ENCODE measurements at regions not wholly inside any gene's neighbourhood (a gene's known extent, or its start where the extent isn't known, plus 50 kb on each side); places are given as distances from the start of the nearest gene placed in this dataset.
"Not testable (repeated sequence)": the region's sequence is repeated elsewhere in the genome, so short reads cannot be mapped to it uniquely, and the experiment has no call there.

GRCh38 chr7:29619111-29619510 is 55.5 kb downstream of the PRR15 start:
- Mint-ChIP-seq H3K9me3 (no peaks in the 10 kb centered on the region), H3K4me3 (no peak overlapping the region), H3K36me3 (ENCODE audit: insufficient read depth) (no peaks in the 10 kb centered on the region), H3K27me3 (ENCODE audit: low read depth) (peaks cover 15% of the 10 kb centered on the region), H3K4me1 (ENCODE audit: low read depth) (no peaks in the 10 kb centered on the region)
- ATAC-seq (no peak), DNase-seq (no peak)

- Mint-ChIP-seq H3K27me3 (ENCODE audit: low read depth) (peaks cover 14% of the 10 kb centered on the region), H3K4me1 (ENCODE audit: low read depth) (no peaks in the 10 kb centered on the region), H3K9me3 (no peaks in the 10 kb centered on the region), H3K4me3 (no peak overlapping the region), H3K36me3 (ENCODE audit: insufficient read depth) (no peaks in the 10 kb centered on the region)
- ATAC-seq (no peak), DNase-seq (no peak)
Observed at GRCh38 chr7:29619848-29620555, 56.4 kb downstream of the PRR15 start.

- no peak overlapping the region for H3K4me3 Mint-ChIP-seq
Observed at GRCh38 chr7:29620556-29620930, 56.9 kb downstream of the PRR15 start.

GRCh38 chr7:29622335-29623265 is 59.0 kb downstream of the PRR15 start:
- no peak for DNase-seq
- Mint-ChIP-seq H3K4me3 (no peak overlapping the region), H3K9me3 (no peaks in the 10 kb centered on the region), H3K4me1 (ENCODE audit: low read depth) (no peaks in the 10 kb centered on the region), H3K36me3 (ENCODE audit: insufficient read depth) (no peaks in the 10 kb centered on the region), H3K27me3 (ENCODE audit: low read depth) (peaks cover 14% of the 10 kb centered on the region)
- ATAC-seq = no peak

More at GRCh38 chr7:29620556-29620930, 56.9 kb downstream of the PRR15 start:
- H3K36me3 Mint-ChIP-seq (ENCODE audit: insufficient read depth) = no peaks in the 10 kb centered on the region
- no peaks in the 10 kb centered on the region for H3K9me3 Mint-ChIP-seq
- no peak for DNase-seq
- H3K27me3 Mint-ChIP-seq (ENCODE audit: low read depth) = peaks cover 14% of the 10 kb centered on the region
- H3K4me1 Mint-ChIP-seq (ENCODE audit: low read depth) = no peaks in the 10 kb centered on the region
- no peak for ATAC-seq

- ATAC-seq = no peak
- DNase-seq = no peak
- Mint-ChIP-seq H3K4me1 (ENCODE audit: low read depth) (no peaks in the 10 kb centered on the region), H3K9me3 (no peaks in the 10 kb centered on the region), H3K4me3 (no peak overlapping the region), H3K27me3 (ENCODE audit: low read depth) (peaks cover 14% of the 10 kb centered on the region), H3K36me3 (ENCODE audit: insufficient read depth) (no peaks in the 10 kb centered on the region)
Observed at GRCh38 chr7:29623973-29624372, 60.3 kb downstream of the PRR15 start.

GRCh38 chr7:29626730-29627129 is 63.1 kb downstream of the PRR15 start:
- Mint-ChIP-seq H3K9me3 (no peaks in the 10 kb centered on the region), H3K36me3 (ENCODE audit: insufficient read depth) (no peaks in the 10 kb centered on the region), H3K4me3 (no peak overlapping the region), H3K27me3 (ENCODE audit: low read depth) (peaks cover 20% of the 10 kb centered on the region), H3K4me1 (ENCODE audit: low read depth) (no peaks in the 10 kb centered on the region)
- DNase-seq = no peak
- ATAC-seq = no peak

GRCh38 chr7:29627631-29628030 is 64.0 kb downstream of the PRR15 start:
- Mint-ChIP-seq H3K27me3 (ENCODE audit: low read depth) (peaks cover 20% of the 10 kb centered on the region), H3K4me1 (ENCODE audit: low read depth) (no peaks in the 10 kb centered on the region), H3K9me3 (no peaks in the 10 kb centered on the region), H3K36me3 (ENCODE audit: insufficient read depth) (no peaks in the 10 kb centered on the region), H3K4me3 (no peak overlapping the region)
- ATAC-seq (no peak), DNase-seq (no peak)

GRCh38 chr7:29629507-29629906 is 65.9 kb downstream of the PRR15 start:
- ATAC-seq = no peak
- Mint-ChIP-seq H3K27me3 (ENCODE audit: low read depth) (peaks cover 12% of the 10 kb centered on the region), H3K9me3 (no peaks in the 10 kb centered on the region)

GRCh38 chr7:29635067-29636008 is 71.7 kb downstream of the PRR15 start:
- not testable (repeated sequence) for H3K4me1 Mint-ChIP-seq (ENCODE audit: low read depth); H3K4me3 Mint-ChIP-seq; ATAC-seq; H3K36me3 Mint-ChIP-seq (ENCODE audit: insufficient read depth); DNase-seq; H3K27me3 Mint-ChIP-seq (ENCODE audit: low read depth); H3K9me3 Mint-ChIP-seq

More at GRCh38 chr7:29629507-29629906, 65.9 kb downstream of the PRR15 start:
- Mint-ChIP-seq H3K4me1 (ENCODE audit: low read depth) (no peaks in the 10 kb centered on the region), H3K4me3 (no peak overlapping the region), H3K36me3 (ENCODE audit: insufficient read depth) (no peaks in the 10 kb centered on the region)
- no peak for DNase-seq

GRCh38 chr7:29636009-29636351 is 72.3 kb downstream of the PRR15 start:
- H3K27me3 Mint-ChIP-seq (ENCODE audit: low read depth) = no peaks in the 10 kb centered on the region
- ATAC-seq (no peak), DNase-seq (no peak)
- no peaks in the 10 kb centered on the region for H3K4me1 Mint-ChIP-seq (ENCODE audit: low read depth)
- H3K9me3 Mint-ChIP-seq = no peaks in the 10 kb centered on the region
- no peak overlapping the region for H3K4me3 Mint-ChIP-seq
- no peaks in the 10 kb centered on the region for H3K36me3 Mint-ChIP-seq (ENCODE audit: insufficient read depth)

GRCh38 chr7:29637374-29637773 is 73.7 kb downstream of the PRR15 start:
- DNase-seq (no peak), ATAC-seq (no peak)
- H3K4me3 Mint-ChIP-seq = no peak overlapping the region
- H3K9me3 Mint-ChIP-seq = no peaks in the 10 kb centered on the region
- no peaks in the 10 kb centered on the region for H3K27me3 Mint-ChIP-seq (ENCODE audit: low read depth)
- no peaks in the 10 kb centered on the region for H3K4me1 Mint-ChIP-seq (ENCODE audit: low read depth)
- H3K36me3 Mint-ChIP-seq (ENCODE audit: insufficient read depth) = no peaks in the 10 kb centered on the region

GRCh38 chr7:29638841-29639240 is 75.2 kb downstream of the PRR15 start:
- not testable (repeated sequence) for DNase-seq; H3K4me3 Mint-ChIP-seq; ATAC-seq; H3K9me3 Mint-ChIP-seq; H3K4me1 Mint-ChIP-seq (ENCODE audit: low read depth); H3K27me3 Mint-ChIP-seq (ENCODE audit: low read depth); H3K36me3 Mint-ChIP-seq (ENCODE audit: insufficient read depth)

GRCh38 chr7:29639386-29639785 is 75.8 kb downstream of the PRR15 start:
- peak in 1 of 2 donors; percentile 23 for ATAC-seq

GRCh38 chr7:29639886-29640595 is 76.4 kb downstream of the PRR15 start:
- Mint-ChIP-seq H3K4me1 (ENCODE audit: low read depth) (no peaks in the 10 kb centered on the region), H3K36me3 (ENCODE audit: insufficient read depth) (no peaks in the 10 kb centered on the region), H3K27me3 (ENCODE audit: low read depth) (no peaks in the 10 kb centered on the region), H3K4me3 (no peak overlapping the region), H3K9me3 (no peaks in the 10 kb centered on the region)
- no peak for DNase-seq
- no peak for ATAC-seq

More at GRCh38 chr7:29639386-29639785, 75.8 kb downstream of the PRR15 start:
- Mint-ChIP-seq H3K27me3 (ENCODE audit: low read depth) (no peaks in the 10 kb centered on the region), H3K4me1 (ENCODE audit: low read depth) (no peaks in the 10 kb centered on the region), H3K9me3 (no peaks in the 10 kb centered on the region), H3K4me3 (no peak overlapping the region), H3K36me3 (ENCODE audit: insufficient read depth) (no peaks in the 10 kb centered on the region)
- DNase-seq = no peak

Data from activated T-cell treated with anti-CD3 and anti-CD28 coated beads, Interleukin-2, amount 50 U/mL, for 4 hours (primary cell).